GM18867 (cell line): ENCODE measurements at regions not wholly inside any gene's neighbourhood (a gene's known extent, or its start where the extent isn't known, plus 50 kb on each side); places are given as distances from the start of the nearest gene placed in this dataset.
A peak's percentile ranks its signal among the peaks of the same experiment; 100 is the strongest.
"Not testable (repeated sequence)": the region's sequence is repeated elsewhere in the genome, so short reads cannot be mapped to it uniquely, and the experiment has no call there.

Experiments used
- ATAC-seq: cut with Tn5 transposase; IDR thresholded peaks from one replicate; pipeline ENCODE4 v1.9.1; 2021; ENCODE audit warnings: mild to moderate bottlenecking, moderate library complexity; ENCODE audit not compliant: unreplicated experiment

GRCh38 chr7:69426705-69427104, 171.6 kb upstream of the AUTS2 start:
- ATAC-seq, result no peak

GRCh38 chr7:69428089-69428488, 170.2 kb upstream of the AUTS2 start:
- no peak for ATAC-seq

- no peak for ATAC-seq
Measured at GRCh38 chr7:69429911-69430383, 168.3 kb upstream of the AUTS2 start.

GRCh38 chr7:69430384-69431021, 167.8 kb upstream of the AUTS2 start:
- ATAC-seq, result no peak

- ATAC-seq, result no peak
Measured at GRCh38 chr7:69431626-69432025, 166.6 kb upstream of the AUTS2 start.

GRCh38 chr7:69432276-69432675, 166.0 kb upstream of the AUTS2 start:
- not testable (repeated sequence) for ATAC-seq

GRCh38 chr7:69433081-69433480, 165.2 kb upstream of the AUTS2 start:
- no peak for ATAC-seq

GRCh38 chr7:69434398-69434815, 163.9 kb upstream of the AUTS2 start:
- ATAC-seq, result peak; percentile 62

GRCh38 chr7:69435711-69436110, 162.6 kb upstream of the AUTS2 start:
- ATAC-seq, result no peak

- no peak for ATAC-seq
Measured at GRCh38 chr7:69436946-69437345, 161.3 kb upstream of the AUTS2 start.

- ATAC-seq, result no peak
Measured at GRCh38 chr7:69438584-69439412, 159.5 kb upstream of the AUTS2 start.

- no peak for ATAC-seq
Measured at GRCh38 chr7:69439636-69440325, 158.5 kb upstream of the AUTS2 start.

GRCh38 chr7:69440976-69441375, 157.3 kb upstream of the AUTS2 start:
- no peak for ATAC-seq

- ATAC-seq, result peak; percentile 61
Measured at GRCh38 chr7:69443136-69443535, 155.1 kb upstream of the AUTS2 start.

GRCh38 chr7:69445541-69445940, 152.7 kb upstream of the AUTS2 start:
- no peak for ATAC-seq

GRCh38 chr7:69446213-69446612, 152.1 kb upstream of the AUTS2 start:
- not testable (repeated sequence) for ATAC-seq

GRCh38 chr7:69448071-69448470, 150.2 kb upstream of the AUTS2 start:
- ATAC-seq, result no peak

- no peak for ATAC-seq
Measured at GRCh38 chr7:69450456-69450855, 147.8 kb upstream of the AUTS2 start.

GRCh38 chr7:69451715-69452114, 146.6 kb upstream of the AUTS2 start:
- no peak for ATAC-seq

GRCh38 chr7:69452797-69453196, 145.5 kb upstream of the AUTS2 start:
- no peak for ATAC-seq

- no peak for ATAC-seq
Measured at GRCh38 chr7:69457595-69458504, 140.4 kb upstream of the AUTS2 start.
